Ovary (tissue), 7 donors: ENCODE measurements at regions not wholly inside any gene's neighbourhood (a gene's known extent, or its start where the extent isn't known, plus 50 kb on each side); places are given as distances from the start of the nearest gene placed in this dataset.
"Not testable (repeated sequence)": the region's sequence is repeated elsewhere in the genome, so short reads cannot be mapped to it uniquely, and the experiment has no call there.

Experiments used
- DNase-seq, 5 donors: peaks; one replicate each; pipeline ENCODE4 v3.0.0-alpha.2; 2019 to 2020
- H3K27ac ChIP-seq, 2 donors: fragments of 200-600 bp; one replicate each; pipeline versions ENCODE4 v1.5.1 to v1.8.0; 2019 to 2022
- H3K27me3 ChIP-seq: fragments of 200-600 bp; one replicate; pipeline ENCODE4 v1.8.0; 2022
- H3K36me3 ChIP-seq: fragments of 200-600 bp; sonication (generic); one replicate; pipeline ENCODE4 v1.5.1; 2019
- H3K4me1 ChIP-seq: one replicate; pipeline ENCODE4 v1.8.1; 2013; ENCODE audit warnings: mild to moderate bottlenecking, moderate library complexity; ENCODE audit not compliant: insufficient read depth
- H3K4me3 ChIP-seq: fragments of 200-600 bp; sonication (generic); one replicate; pipeline ENCODE4 v1.5.1; 2017
- H3K9me3 ChIP-seq, 2 donors: fragments of 200-600 bp in 1 of 2; sonication (generic) in 1 of 2; one replicate each; pipeline versions ENCODE4 v1.5.1 to v1.8.1; 2013 to 2019; ENCODE audit warnings: mild to moderate bottlenecking in 1 of 2, moderate library complexity in 1 of 2
- EP300 ChIP-seq: sonication (generic); formaldehyde crosslinking; IDR thresholded peaks from one replicate; pipeline ENCODE4 v1.6.1; 2017; ENCODE audit warnings: antibody characterized with exemption
- POLR2A ChIP-seq: fragments of 450-650 bp; IDR thresholded peaks from one replicate; pipeline ENCODE4 v1.6.1; 2017; ENCODE audit warnings: antibody characterized with exemption, mild to moderate bottlenecking, moderate library complexity
- WGBS, 3 donors: extraction: QIAGEN DNeasy Blood & Tissue Kit in 1 of 3; methylation state at CpG; one replicate each; pipeline versions ENCODE4 v1.1.5 to v1.1.7; 2013 to 2017; 5-methylcytosine and 5-hydroxymethylcytosine counted together
- intact Hi-C, 4 donors: fragments of 100-400 bp; cut with DNase I; formaldehyde crosslinking; loops; one replicate each; pipeline versions ENCODE4 v1.11.0 to v1.15.1; 2022 to 2023
- TF ChIP-seq, protein P1 (sequence below), 3 donors: fragments of 450-650 bp in 2 of 3; fragments of 200-600 bp in 1 of 3; IDR thresholded peaks; one replicate each; pipeline versions ENCODE4 v1.5.1 to v1.8.0; 2016 to 2022; ENCODE audit warnings: antibody characterized with exemption in 3 of 3, mild to moderate bottlenecking in 1 of 3
- donor health status: DM: no; HTN: no; CAD: no; lungs with moderate emphysema.
- donor health status: DM: no; HTN: no; CAD: no.
- donor health status: Bipolar disorder and iron deficiency.
- donor health status: DM: no; HTN: no; CAD: no.
- donor health status: DM: yes; HTN: yes; CAD: no.

DNA sequence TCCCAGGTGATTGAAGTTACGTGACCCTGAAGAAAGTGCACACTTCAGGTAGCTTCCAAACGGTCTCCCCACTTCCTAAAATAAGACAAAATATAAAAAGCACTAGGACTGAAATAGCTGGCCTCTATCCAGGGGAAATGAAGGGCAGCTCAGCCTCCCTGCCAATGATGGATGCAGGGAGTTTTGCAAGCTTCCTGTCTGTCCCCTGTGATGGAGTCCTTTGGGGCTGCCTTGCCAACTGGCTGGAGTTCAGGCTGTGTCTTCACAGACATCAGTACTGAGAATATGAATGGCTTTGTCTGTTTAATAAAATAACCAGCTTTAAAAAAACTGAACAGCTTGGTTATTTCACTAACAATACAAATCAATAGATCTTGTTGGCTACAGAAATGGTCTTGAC is 101.4 kb upstream of the GPR12 start:
- no peak for DNase-seq
- WGBS, 3 donors: 38 to 45% (median 45%) methylated on average over 2 of the region's 2 CpGs
- Histone ChIP-seq H3K9me3 (no peaks in the 10 kb centered on the region), H3K27ac (no peak overlapping the region), H3K27me3 (no peaks in the 10 kb centered on the region), H3K36me3 (no peaks in the 10 kb centered on the region), H3K4me1 (no peaks in the 10 kb centered on the region), H3K4me3 (no peak overlapping the region)
- intact Hi-C loops: no loop called here
- TF ChIP-seq, protein P1, sequence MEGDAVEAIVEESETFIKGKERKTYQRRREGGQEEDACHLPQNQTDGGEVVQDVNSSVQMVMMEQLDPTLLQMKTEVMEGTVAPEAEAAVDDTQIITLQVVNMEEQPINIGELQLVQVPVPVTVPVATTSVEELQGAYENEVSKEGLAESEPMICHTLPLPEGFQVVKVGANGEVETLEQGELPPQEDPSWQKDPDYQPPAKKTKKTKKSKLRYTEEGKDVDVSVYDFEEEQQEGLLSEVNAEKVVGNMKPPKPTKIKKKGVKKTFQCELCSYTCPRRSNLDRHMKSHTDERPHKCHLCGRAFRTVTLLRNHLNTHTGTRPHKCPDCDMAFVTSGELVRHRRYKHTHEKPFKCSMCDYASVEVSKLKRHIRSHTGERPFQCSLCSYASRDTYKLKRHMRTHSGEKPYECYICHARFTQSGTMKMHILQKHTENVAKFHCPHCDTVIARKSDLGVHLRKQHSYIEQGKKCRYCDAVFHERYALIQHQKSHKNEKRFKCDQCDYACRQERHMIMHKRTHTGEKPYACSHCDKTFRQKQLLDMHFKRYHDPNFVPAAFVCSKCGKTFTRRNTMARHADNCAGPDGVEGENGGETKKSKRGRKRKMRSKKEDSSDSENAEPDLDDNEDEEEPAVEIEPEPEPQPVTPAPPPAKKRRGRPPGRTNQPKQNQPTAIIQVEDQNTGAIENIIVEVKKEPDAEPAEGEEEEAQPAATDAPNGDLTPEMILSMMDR (IDR thresholded peaks at IDR 0.05): no peak
- TF ChIP-seq POLR2A (no peak), EP300 (no peak)

DNA sequence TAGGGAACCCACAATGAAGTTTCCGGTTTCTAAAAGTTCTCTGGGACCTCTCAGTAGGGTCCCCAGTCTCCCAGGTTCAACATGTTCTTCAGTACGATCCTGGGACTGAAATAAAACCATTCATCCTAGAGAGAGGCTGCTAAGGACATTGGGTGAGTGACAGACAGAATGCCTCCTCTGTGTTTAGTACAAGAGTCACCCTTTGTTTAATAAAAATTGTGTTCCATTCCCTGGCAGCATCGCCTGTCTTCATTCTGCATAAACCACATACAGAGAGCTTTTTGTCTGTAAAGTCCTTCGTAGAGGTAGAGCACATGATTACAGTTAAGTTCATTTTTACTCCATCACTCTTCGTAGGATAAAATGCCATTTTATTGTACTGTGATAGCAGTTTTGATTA is 95.3 kb upstream of the GPR12 start:
- intact Hi-C loops: no loop called here
- 72 to 78% (median 78%) methylated on average over 5 of the region's 5 CpGs for WGBS, 3 donors
- H3K4me1 ChIP-seq: no peaks in the 10 kb centered on the region

DNA sequence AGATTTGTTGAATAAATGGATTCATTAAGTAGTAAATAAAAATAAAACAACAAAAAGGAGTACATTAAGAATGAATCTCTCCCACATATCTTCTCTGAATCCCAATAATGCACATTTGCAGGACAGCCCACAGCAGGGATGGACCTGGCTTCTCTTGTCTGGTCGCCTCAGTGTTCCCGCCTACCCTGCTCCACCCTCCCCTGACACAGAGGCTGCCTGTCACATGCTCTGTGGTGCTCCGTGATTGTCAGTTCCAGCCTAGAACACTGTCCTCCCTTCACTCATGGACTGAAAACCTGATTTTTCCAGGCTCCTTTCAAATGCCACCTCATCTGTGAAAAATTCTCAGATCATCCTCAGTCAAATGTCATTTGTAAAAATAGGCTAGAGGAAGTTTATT is 94.5 kb upstream of the GPR12 start:
- Histone ChIP-seq H3K36me3 (no peaks in the 10 kb centered on the region), H3K9me3 (no peaks in the 10 kb centered on the region), H3K4me3 (no peak overlapping the region), H3K27me3 (no peaks in the 10 kb centered on the region), H3K4me1 (no peaks in the 10 kb centered on the region), H3K27ac (no peak overlapping the region)
- no peak for DNase-seq
- intact Hi-C loops: no loop called here
- 54 to 72% (median 60%) methylated on average over 3 of the region's 3 CpGs for WGBS, 3 donors
- TF ChIP-seq POLR2A (no peak), EP300 (no peak)
- TF ChIP-seq, protein P1 (IDR thresholded peaks at IDR 0.05): no peak

More for the DNA sequence above, 95.3 kb upstream of the GPR12 start:
- no peaks in the 10 kb centered on the region for H3K27me3 ChIP-seq
- no peaks in the 10 kb centered on the region for H3K9me3 ChIP-seq
- H3K4me3 ChIP-seq: no peak overlapping the region
- no peak for DNase-seq
- TF ChIP-seq POLR2A (no peak), EP300 (no peak)
- TF ChIP-seq, protein P1 (IDR thresholded peaks at IDR 0.05): no peak
- H3K36me3 ChIP-seq: no peaks in the 10 kb centered on the region
- H3K27ac ChIP-seq: no peak overlapping the region

DNA sequence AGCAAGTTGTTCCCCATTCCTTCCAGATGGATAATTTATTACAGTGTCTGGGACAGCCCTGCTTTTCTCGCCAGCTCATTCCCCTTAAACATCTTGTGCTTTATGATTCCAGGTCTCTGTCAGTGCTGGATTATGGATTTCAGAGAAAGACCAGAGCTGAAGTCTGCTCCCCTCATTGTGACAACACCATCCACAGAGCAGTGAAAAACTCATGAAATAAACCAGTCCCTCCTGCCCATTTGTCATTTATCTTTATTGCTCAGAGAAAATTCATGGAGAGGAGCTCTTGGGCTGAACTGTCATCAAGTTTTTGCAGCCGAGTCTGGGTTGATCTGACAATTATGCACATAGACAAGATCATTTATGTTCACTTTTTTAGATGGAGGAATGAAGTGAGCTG is 92.7 kb upstream of the GPR12 start:
- 6 to 11% (median 9%) methylated on average over 2 of the region's 2 CpGs for WGBS, 3 donors
- no peak for TF ChIP-seq EP300
- no peak for TF ChIP-seq POLR2A
- TF ChIP-seq, protein P1 (IDR thresholded peaks at IDR 0.05): no peak
- H3K27ac ChIP-seq: no peak overlapping the region
- no peak for DNase-seq
- no peak overlapping the region for H3K4me3 ChIP-seq
- no peaks in the 10 kb centered on the region for H3K36me3 ChIP-seq
- H3K9me3 ChIP-seq: no peaks in the 10 kb centered on the region
- intact Hi-C loops: no loop called here
- no peaks in the 10 kb centered on the region for H3K4me1 ChIP-seq
- no peaks in the 10 kb centered on the region for H3K27me3 ChIP-seq

DNA sequence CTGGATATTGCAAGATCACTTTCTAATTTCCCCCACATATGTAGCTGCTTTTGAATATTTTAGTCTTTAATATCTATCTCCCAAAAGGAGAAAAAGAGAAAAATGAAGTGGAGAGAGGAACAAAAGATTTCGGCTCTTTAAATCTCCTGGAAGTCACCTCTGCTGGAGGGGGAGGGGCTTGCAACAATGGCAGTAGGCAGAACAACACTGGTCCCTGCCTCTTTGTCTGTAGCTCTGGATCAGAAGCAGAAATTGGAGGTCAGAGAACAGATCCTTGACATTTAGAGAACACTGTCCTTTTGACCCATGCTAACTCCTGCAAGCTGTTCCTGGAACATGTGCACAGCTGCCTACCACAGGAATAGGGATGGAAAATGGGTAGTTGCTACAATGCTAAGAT is 86.7 kb upstream of the GPR12 start:
- H3K4me1 ChIP-seq: no peaks in the 10 kb centered on the region
- H3K27me3 ChIP-seq: no peaks in the 10 kb centered on the region
- WGBS, 3 donors: 63 to 77% (median 66%) methylated on average over 1 of the region's 1 CpG
- H3K4me3 ChIP-seq: no peak overlapping the region
- no peaks in the 10 kb centered on the region for H3K36me3 ChIP-seq
- TF ChIP-seq POLR2A: no peak
- TF ChIP-seq, protein P1 (IDR thresholded peaks at IDR 0.05): no peak
- no peak for TF ChIP-seq EP300
- no peak overlapping the region for H3K27ac ChIP-seq
- DNase-seq: no peak
- H3K9me3 ChIP-seq: no peaks in the 10 kb centered on the region
- intact Hi-C loops: no loop called here

DNA sequence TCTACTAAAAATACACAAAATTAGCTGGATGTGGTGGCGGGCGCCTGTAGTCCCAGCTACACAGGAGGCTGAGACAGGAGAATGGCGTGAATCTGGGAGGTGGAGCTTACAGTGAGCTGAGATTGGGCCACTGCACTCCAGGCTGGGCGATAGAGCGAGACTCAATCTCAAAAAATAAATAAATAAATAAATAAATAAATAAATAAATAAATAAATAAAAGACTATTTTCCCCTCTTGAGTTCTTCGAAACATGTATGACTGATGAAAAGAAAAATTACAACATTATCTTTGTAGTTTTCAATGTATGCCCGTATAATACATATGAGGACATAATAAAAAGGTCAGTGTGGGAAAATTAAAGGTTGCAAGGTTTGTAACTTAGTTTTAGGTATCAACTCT is 84.5 kb upstream of the GPR12 start:
- DNase-seq, H3K9me3 ChIP-seq, H3K4me1 ChIP-seq, H3K36me3 ChIP-seq, H3K4me3 ChIP-seq, H3K27me3 ChIP-seq, intact Hi-C loops, H3K27ac ChIP-seq: not testable (repeated sequence)
- 90 to 95% (median 94%) methylated on average over 7 of the region's 7 CpGs for WGBS, 3 donors
